ENCODE measurements at regions not wholly inside any gene's neighbourhood (a gene's known extent, or its start where the extent isn't known, plus 50 kb on each side); places are given as distances from the start of the nearest gene placed in this dataset.

DNA sequence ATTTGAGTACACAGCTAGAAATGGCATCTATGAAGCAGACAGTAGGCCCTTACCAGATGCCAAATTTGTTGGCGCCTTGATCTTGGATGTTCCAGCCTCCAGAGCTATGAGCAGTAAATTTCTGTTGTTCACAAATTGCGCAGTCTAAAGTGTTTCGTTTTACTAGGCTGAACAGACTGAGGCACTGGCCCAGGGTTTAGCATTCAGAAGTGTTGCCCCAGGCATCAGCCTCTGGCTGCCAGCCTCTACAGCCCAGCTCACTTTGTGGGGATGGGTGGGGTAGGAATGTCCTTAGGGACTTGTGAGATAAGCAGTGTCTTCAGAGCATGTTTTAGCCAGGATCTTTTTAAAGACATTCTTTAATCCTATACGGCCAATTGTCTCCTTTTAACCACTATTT lies 51.5 kb upstream of the MGAT5 start:
- no peak overlapping the region for H3K4me3 Mint-ChIP-seq (ENCODE audit: low read depth, unreplicated experiment)
- no peak overlapping the region for H3K27ac Mint-ChIP-seq (ENCODE audit: unreplicated experiment)
- no peaks in the 10 kb centered on the region for H3K36me3 Mint-ChIP-seq (ENCODE audit: insufficient read depth, unreplicated experiment)
- intact Hi-C loops (cut with micrococcal nuclease; ENCODE audit: unreplicated experiment), result no loop called here
- no peak for DNase-seq
- no TSS peak for BruUV-seq (replicated peaks)
- TF ChIP-seq, protein P1, sequence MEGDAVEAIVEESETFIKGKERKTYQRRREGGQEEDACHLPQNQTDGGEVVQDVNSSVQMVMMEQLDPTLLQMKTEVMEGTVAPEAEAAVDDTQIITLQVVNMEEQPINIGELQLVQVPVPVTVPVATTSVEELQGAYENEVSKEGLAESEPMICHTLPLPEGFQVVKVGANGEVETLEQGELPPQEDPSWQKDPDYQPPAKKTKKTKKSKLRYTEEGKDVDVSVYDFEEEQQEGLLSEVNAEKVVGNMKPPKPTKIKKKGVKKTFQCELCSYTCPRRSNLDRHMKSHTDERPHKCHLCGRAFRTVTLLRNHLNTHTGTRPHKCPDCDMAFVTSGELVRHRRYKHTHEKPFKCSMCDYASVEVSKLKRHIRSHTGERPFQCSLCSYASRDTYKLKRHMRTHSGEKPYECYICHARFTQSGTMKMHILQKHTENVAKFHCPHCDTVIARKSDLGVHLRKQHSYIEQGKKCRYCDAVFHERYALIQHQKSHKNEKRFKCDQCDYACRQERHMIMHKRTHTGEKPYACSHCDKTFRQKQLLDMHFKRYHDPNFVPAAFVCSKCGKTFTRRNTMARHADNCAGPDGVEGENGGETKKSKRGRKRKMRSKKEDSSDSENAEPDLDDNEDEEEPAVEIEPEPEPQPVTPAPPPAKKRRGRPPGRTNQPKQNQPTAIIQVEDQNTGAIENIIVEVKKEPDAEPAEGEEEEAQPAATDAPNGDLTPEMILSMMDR (IDR thresholded peaks at IDR 0.05; ENCODE audit: unreplicated experiment), result no peak
- H3K27me3 Mint-ChIP-seq (ENCODE audit: unreplicated experiment), result no peaks in the 10 kb centered on the region
- H3K4me1 Mint-ChIP-seq (ENCODE audit: low read depth, unreplicated experiment), result peaks cover 20% of the 10 kb centered on the region
- no peaks in the 10 kb centered on the region for H3K9me3 Mint-ChIP-seq (ENCODE audit: low read depth, unreplicated experiment)
- CTCF ChIA-PET, result interaction anchor here (0.6 to 1.3 kb wide), 3 partner anchors 13 to 43 kb away, joined by 3 to 9 read pairs (median 5); no protein-coding TSS in a partner anchor

DNA sequence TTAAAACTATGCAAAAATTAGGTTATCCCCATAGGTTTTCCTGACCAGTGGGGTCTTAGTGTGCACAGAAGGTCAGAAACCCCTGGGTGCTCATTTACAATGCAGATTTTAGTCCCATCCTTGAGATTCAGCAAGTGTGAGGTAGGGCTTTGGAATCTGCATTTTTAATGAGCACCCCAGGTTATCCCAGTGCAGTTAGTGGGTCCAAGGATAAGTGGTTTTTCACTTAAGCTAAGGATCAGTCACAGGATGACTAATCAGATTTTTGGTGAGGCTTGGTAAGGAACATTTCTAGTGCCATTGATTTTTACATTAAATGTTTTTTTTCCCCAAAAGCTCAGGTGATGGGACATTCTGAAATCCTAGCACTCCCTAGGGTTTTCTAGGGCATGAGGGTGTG lies 50.7 kb upstream of the MGAT5 start:
- no TSS peak for BruUV-seq (replicated peaks)
- CTCF ChIA-PET, result interaction anchor here (0.6 to 1.3 kb wide), 2 partner anchors 42 to 1666 kb away, joined by 4 to 5 read pairs; no protein-coding TSS in a partner anchor
- no peaks in the 10 kb centered on the region for H3K27me3 Mint-ChIP-seq (ENCODE audit: unreplicated experiment)
- no peak overlapping the region for H3K4me3 Mint-ChIP-seq (ENCODE audit: low read depth, unreplicated experiment)
- no peaks in the 10 kb centered on the region for H3K9me3 Mint-ChIP-seq (ENCODE audit: low read depth, unreplicated experiment)
- intact Hi-C loops (cut with micrococcal nuclease; ENCODE audit: unreplicated experiment), result no loop called here
- H3K4me1 Mint-ChIP-seq (ENCODE audit: low read depth, unreplicated experiment), result peaks cover 12% of the 10 kb centered on the region
- no peak for DNase-seq
- no peaks in the 10 kb centered on the region for H3K36me3 Mint-ChIP-seq (ENCODE audit: insufficient read depth, unreplicated experiment)
- TF ChIP-seq, protein P1 (IDR thresholded peaks at IDR 0.05; ENCODE audit: unreplicated experiment), result no peak
- no peak overlapping the region for H3K27ac Mint-ChIP-seq (ENCODE audit: unreplicated experiment)

Small RNA genes lying in the stretch of these regions (microRNA-seq; reads per million reads assigned to microRNA genes)
- 63.6 reads per million, percentile 59 among the genes with 10 or more reads in this experiment for gene MIR3679

Measured in Calu3 (cell line).